T-cell (primary cell): ENCODE measurements at regions not wholly inside any gene's neighbourhood (a gene's known extent, or its start where the extent isn't known, plus 50 kb on each side); places are given as distances from the start of the nearest gene placed in this dataset.

Experiments used
- ATAC-seq, 4 experiments: fragments of 200-7000 bp in 3 of 4; fragments of 150-1000 bp in 1 of 4; cut with Tn5 transposase; replicated peaks in 1 of 4; 1 replicate in 3 of 4; 2 replicates in 1 of 4; pipeline ENCODE4 v1.10.0; 2021; ENCODE audit warnings: moderate library complexity in 3 of 4, mild to moderate bottlenecking in 2 of 4, moderate number of reproducible peaks in 1 of 4
- CTCF ChIA-PET, 2 donors: fragments of 300-600 bp; sonication (Branson Sonifier 250); formaldehyde crosslinking; loops; one replicate each; lab custom pipeline; 2022; ENCODE audit warnings: antibody characterized with exemption in 2 of 2; lab: Charles Lee
- POLR2A ChIA-PET, 2 donors: fragments of 300-600 bp; sonication (Branson Sonifier 250); formaldehyde crosslinking; loops; one replicate each; lab custom pipeline; 2022; ENCODE audit warnings: antibody characterized with exemption in 2 of 2; lab: Charles Lee
- DNase-seq, 35 experiments: peaks; one replicate each; pipeline versions ENCODE4 v3.0.0 to v3.0.0-alpha.2; 2013 to 2023
- H3K27ac ChIP-seq: one replicate; pipeline ENCODE4 v1.5.1; 2013; ENCODE audit warnings: low read length
- H3K27me3 ChIP-seq, 2 experiments: replicated peaks in 1 of 2; 1 replicate in 1 of 2; 2 replicates in 1 of 2; pipeline versions ENCODE4 v1.6.1 to v1.7.0; 2013; ENCODE audit warnings: low read length in 1 of 2, mixed read lengths in 1 of 2; ENCODE audit not compliant: control insufficient read depth in 2 of 2, insufficient read depth in 2 of 2; ENCODE audit errors: extremely low read depth in 1 of 2
- H3K36me3 ChIP-seq, 2 donors: 1 replicate in 1 of 2; 2 replicates in 1 of 2; pipeline versions ENCODE4 v1.6.1 to v1.7.0; 2013; ENCODE audit warnings: low read length in 1 of 2; ENCODE audit not compliant: control insufficient read depth in 2 of 2, insufficient read depth in 1 of 2; ENCODE audit errors: extremely low read depth in 1 of 2
- H3K4me1 ChIP-seq, 2 experiments: 1 replicate in 1 of 2; 2 replicates in 1 of 2; pipeline versions ENCODE4 v1.6.1 to v1.7.0; 2013; ENCODE audit warnings: low read length in 2 of 2, mixed read lengths in 1 of 2; ENCODE audit not compliant: insufficient read depth in 2 of 2, control insufficient read depth in 1 of 2; ENCODE audit errors: extremely low read depth in 1 of 2
- H3K4me3 ChIP-seq, 2 donors: 1 replicate in 1 of 2; 2 replicates in 1 of 2; pipeline versions ENCODE4 v1.5.1 to v1.7.0; 2013; ENCODE audit warnings: mild to moderate bottlenecking in 2 of 2, low read length in 1 of 2, moderate library complexity in 1 of 2; ENCODE audit not compliant: control insufficient read depth in 1 of 2; ENCODE audit errors: extremely low read depth in 1 of 2
- H3K9me3 ChIP-seq: 2 replicates; pipeline ENCODE4 v1.7.0; 2013
- H3K27ac Mint-ChIP-seq, 2 donors: one replicate each; pipeline ENCODE4 v1.8.0; 2020 to 2021; ENCODE audit warnings: mild to moderate bottlenecking in 2 of 2, mixed read lengths in 2 of 2
- H3K27me3 Mint-ChIP-seq, 2 donors: one replicate each; pipeline ENCODE4 v1.8.0; 2021 to 2022; ENCODE audit warnings: mixed read lengths in 2 of 2
- H3K36me3 Mint-ChIP-seq: one replicate; pipeline ENCODE4 v1.8.0; 2021; ENCODE audit warnings: mixed read lengths
- H3K4me1 Mint-ChIP-seq, 3 donors: one replicate each; pipeline ENCODE4 v1.8.0; 2020 to 2022; ENCODE audit warnings: mixed read lengths in 3 of 3, mild to moderate bottlenecking in 1 of 3
- H3K4me3 Mint-ChIP-seq, 3 donors: one replicate each; pipeline ENCODE4 v1.8.0; 2020 to 2022; ENCODE audit warnings: mild to moderate bottlenecking in 3 of 3, mixed read lengths in 3 of 3, moderate library complexity in 3 of 3
- H3K9me3 Mint-ChIP-seq, 3 donors: one replicate each; pipeline ENCODE4 v1.8.0; 2020 to 2022; ENCODE audit warnings: mixed read lengths in 3 of 3
- WGBS: methylation state at CpG from one replicate; pipeline ENCODE4 v1.1.5; 2013; ENCODE audit warnings: missing lambda C conversion rate; ENCODE audit not compliant: insufficient coverage; 5-methylcytosine and 5-hydroxymethylcytosine counted together

DNA sequence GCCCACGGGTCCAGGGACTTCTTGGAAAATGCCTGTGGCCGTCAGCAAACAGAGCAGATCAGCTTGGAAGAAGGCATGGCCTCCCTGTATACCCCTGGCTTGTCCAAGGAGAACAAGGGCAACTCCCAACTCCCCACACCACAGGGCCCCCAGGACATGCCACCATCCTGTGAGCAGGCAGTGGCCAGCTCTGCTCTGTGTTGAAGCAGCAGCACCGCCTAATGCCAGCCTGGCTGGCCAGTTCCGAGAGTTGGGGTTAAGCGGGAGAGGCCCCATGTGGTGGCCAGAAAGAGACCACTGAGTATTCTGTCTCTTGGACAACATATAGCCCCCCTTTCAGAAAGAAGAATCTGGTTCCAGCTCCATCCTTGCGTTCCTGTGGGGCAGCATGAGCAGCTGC, 209.2 kb downstream of the CTTN start:
- no peaks in the 10 kb centered on the region for H3K4me1 Mint-ChIP-seq
- H3K9me3 Mint-ChIP-seq: no peaks in the 10 kb centered on the region
- WGBS: 71% methylated on average over 6 of the region's 6 CpGs
- Histone ChIP-seq H3K27me3 (peaks cover 2 to 28% of the 10 kb centered on the region in 2 experiments), H3K4me1 (no peaks in the 10 kb centered on the region), H3K9me3 (no peaks in the 10 kb centered on the region), H3K4me3 (no peak overlapping the region), H3K27ac (no peak overlapping the region), H3K36me3 (no peaks in the 10 kb centered on the region)
- CTCF ChIA-PET: no interaction called here
- ATAC-seq (no peak), DNase-seq (no peak)
- no peak overlapping the region for H3K27ac Mint-ChIP-seq
- no peak overlapping the region for H3K4me3 Mint-ChIP-seq
- no peaks in the 10 kb centered on the region for H3K36me3 Mint-ChIP-seq
- POLR2A ChIA-PET: no interaction called here
- peaks cover 0 to 7% of the 10 kb centered on the region in 2 donors for H3K27me3 Mint-ChIP-seq

GRCh38 chr11:70608568-70609470, 210.5 kb downstream of the CTTN start:
- no peaks in the 10 kb centered on the region for H3K36me3 ChIP-seq
- Mint-ChIP-seq H3K9me3 (no peaks in the 10 kb centered on the region), H3K4me1 (no peaks in the 10 kb centered on the region), H3K4me3 (no peak overlapping the region), H3K27me3 (peaks cover 4 to 11% of the 10 kb centered on the region in 2 donors), H3K27ac (no peak overlapping the region), H3K36me3 (no peaks in the 10 kb centered on the region)
- CTCF ChIA-PET: no interaction called here
- no peaks in the 10 kb centered on the region for H3K9me3 ChIP-seq
- no peak overlapping the region for H3K4me3 ChIP-seq
- POLR2A ChIA-PET: no interaction called here
- peaks cover 2 to 21% of the 10 kb centered on the region in 2 experiments for H3K27me3 ChIP-seq
- WGBS: 75% methylated on average over 25 of the region's 35 CpGs
- DNase-seq: no peak
- no peaks in the 10 kb centered on the region for H3K4me1 ChIP-seq
- ATAC-seq: no peak
- no peak overlapping the region for H3K27ac ChIP-seq

DNA sequence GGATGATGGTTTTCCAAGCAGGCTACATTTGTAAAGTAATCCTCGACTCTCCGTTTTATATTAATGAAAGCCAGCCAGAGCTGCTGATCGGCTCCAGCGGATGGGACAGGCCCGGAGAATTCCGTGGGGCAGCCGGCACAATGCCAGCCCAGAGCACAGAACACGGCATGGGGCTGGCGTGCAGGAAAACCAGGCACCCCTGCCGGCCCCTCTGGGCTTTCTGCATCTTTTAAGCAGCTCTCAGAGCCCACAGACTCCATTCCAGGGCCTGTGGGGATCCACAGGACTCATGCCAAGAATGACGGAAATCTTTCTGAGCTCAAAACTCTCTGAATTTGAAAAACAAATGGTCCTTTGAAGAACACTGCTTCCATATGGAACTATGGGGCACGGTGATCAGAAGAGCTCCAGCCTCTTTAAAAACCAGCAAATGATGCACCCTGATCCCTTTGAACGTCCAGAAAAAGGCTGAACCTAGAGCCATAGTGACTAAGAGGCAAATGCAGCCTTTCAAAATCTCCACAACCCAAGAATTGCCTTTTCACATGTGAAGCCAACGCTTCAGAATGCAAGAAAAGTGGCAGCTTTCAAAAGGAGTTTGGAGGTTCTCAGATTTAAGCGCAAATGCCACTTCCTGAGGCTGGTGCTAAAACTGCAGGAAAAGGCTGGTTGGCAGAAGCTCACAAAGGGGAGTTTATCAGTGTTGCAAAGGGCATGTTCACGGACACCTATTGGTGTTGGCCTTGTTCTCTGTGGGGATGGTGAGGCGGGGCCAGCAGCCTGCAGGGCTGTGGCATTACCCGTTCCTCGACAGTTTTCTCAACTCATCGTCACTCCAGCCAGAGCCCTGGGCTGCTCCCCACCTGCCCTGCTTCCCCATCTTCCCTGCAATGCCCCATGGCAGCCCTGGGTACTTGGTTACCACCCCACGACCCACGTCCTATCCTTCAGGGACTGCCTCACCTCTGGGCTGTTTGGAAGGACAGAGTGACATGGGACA, 212.5 kb downstream of the CTTN start:
- Histone ChIP-seq H3K27me3 (peaks cover 2 to 13% of the 10 kb centered on the region in 2 experiments), H3K9me3 (no peaks in the 10 kb centered on the region), H3K36me3 (no peaks in the 10 kb centered on the region), H3K4me3 (no peak overlapping the region), H3K27ac (no peak overlapping the region), H3K4me1 (no peaks in the 10 kb centered on the region)
- DNase-seq (no peak), ATAC-seq (no peak)
- Mint-ChIP-seq H3K27ac (no peak overlapping the region), H3K36me3 (no peaks in the 10 kb centered on the region), H3K9me3 (no peaks in the 10 kb centered on the region), H3K4me3 (no peak overlapping the region), H3K27me3 (peaks cover 4 to 8% of the 10 kb centered on the region in 2 donors), H3K4me1 (no peaks in the 10 kb centered on the region)
- POLR2A ChIA-PET: no interaction called here
- CTCF ChIA-PET: no interaction called here
- WGBS: 58% methylated on average over 15 of the region's 22 CpGs

- H3K4me3 Mint-ChIP-seq: no peak overlapping the region
- no peak for ATAC-seq
- CTCF ChIA-PET: no interaction called here
Measured at GRCh38 chr11:70611821-70612220, 213.5 kb downstream of the CTTN start.

GRCh38 chr11:70612459-70613141, 214.3 kb downstream of the CTTN start:
- H3K9me3 Mint-ChIP-seq: no peaks in the 10 kb centered on the region
- no peak overlapping the region for H3K4me3 Mint-ChIP-seq
- ChIA-PET POLR2A (no interaction called here), CTCF (no interaction called here)
- H3K4me3 ChIP-seq: no peak overlapping the region
- H3K27ac ChIP-seq: no peak overlapping the region
- 81% methylated on average over 21 of the region's 24 CpGs for WGBS
- no peak overlapping the region for H3K27ac Mint-ChIP-seq
- ATAC-seq (no peak), DNase-seq (no peak)
- no peaks in the 10 kb centered on the region for H3K36me3 ChIP-seq
- H3K9me3 ChIP-seq: no peaks in the 10 kb centered on the region
- peaks cover 4 to 8% of the 10 kb centered on the region in 2 donors for H3K27me3 Mint-ChIP-seq
- peaks cover 2 to 12% of the 10 kb centered on the region in 2 experiments for H3K27me3 ChIP-seq
- no peaks in the 10 kb centered on the region for H3K4me1 ChIP-seq
- no peaks in the 10 kb centered on the region for H3K4me1 Mint-ChIP-seq
- no peaks in the 10 kb centered on the region for H3K36me3 Mint-ChIP-seq

More at GRCh38 chr11:70611821-70612220, 213.5 kb downstream of the CTTN start:
- Mint-ChIP-seq H3K9me3 (no peaks in the 10 kb centered on the region), H3K36me3 (no peaks in the 10 kb centered on the region), H3K4me1 (no peaks in the 10 kb centered on the region), H3K27ac (no peak overlapping the region), H3K27me3 (peaks cover 4 to 8% of the 10 kb centered on the region in 2 donors)
- WGBS: 22% methylated on average over 13 of the region's 14 CpGs
- Histone ChIP-seq H3K36me3 (no peaks in the 10 kb centered on the region), H3K9me3 (no peaks in the 10 kb centered on the region), H3K4me1 (no peaks in the 10 kb centered on the region), H3K4me3 (no peak overlapping the region), H3K27me3 (peaks cover 2 to 13% of the 10 kb centered on the region in 2 experiments), H3K27ac (no peak overlapping the region)
- DNase-seq: no peak
- POLR2A ChIA-PET: no interaction called here
